Stimulated activated CD8-positive, alpha-beta memory T cell treated with anti-CD3 and anti-CD28 coated beads, Interleukin-15, amount 100 ng/mL, for 4 hours (primary cell): ENCODE measurements at regions not wholly inside any gene's neighbourhood (a gene's known extent, or its start where the extent isn't known, plus 50 kb on each side); places are given as distances from the start of the nearest gene placed in this dataset.
"Not testable (repeated sequence)": the region's sequence is repeated elsewhere in the genome, so short reads cannot be mapped to it uniquely, and the experiment has no call there.

ENCODE experiments used
- DNase-seq, 2 donors: peaks; one replicate each; pipeline ENCODE4 v3.0.0-alpha.2; 2020; ENCODE audit warnings: low read depth in 2 of 2

GRCh38 chr2:147198651-147199171 lies 646.1 kb upstream of the ACVR2A start:
- no peak for DNase-seq

DNA sequence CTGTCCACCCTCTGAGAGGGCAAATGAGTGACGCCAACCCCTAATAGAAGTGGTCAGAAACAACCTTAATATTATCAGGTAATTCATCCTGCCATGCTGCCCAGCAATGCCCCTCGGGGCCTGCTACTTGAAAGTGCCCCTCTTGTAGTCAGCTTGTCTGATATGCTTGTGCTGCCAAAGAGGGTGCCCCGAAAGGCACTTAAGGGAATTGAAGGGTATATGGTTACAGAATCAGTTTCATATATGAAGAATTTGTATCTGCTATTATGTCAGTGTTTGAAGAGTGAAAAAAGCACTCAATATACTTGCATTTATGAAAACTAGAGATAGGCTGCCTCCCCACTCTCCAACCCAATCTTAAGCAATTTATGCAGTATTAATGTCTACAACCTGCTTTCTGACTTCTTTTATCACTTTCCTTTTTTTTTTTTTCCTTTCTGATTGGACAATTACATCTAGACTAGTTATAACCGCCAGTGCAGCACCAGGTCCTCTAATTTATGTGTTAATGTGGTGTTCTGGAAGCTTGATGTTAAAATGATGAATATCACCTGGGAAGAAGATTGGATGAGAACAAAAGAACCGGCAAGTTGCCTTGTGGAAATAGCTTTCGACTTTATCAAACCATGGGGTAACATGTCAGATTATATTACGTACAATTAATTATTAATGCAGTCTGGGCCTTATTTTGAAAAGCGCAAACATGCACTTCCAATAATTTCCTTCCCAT lies 646.9 kb upstream of the ACVR2A start:
- DNase-seq, result no peak

DNA sequence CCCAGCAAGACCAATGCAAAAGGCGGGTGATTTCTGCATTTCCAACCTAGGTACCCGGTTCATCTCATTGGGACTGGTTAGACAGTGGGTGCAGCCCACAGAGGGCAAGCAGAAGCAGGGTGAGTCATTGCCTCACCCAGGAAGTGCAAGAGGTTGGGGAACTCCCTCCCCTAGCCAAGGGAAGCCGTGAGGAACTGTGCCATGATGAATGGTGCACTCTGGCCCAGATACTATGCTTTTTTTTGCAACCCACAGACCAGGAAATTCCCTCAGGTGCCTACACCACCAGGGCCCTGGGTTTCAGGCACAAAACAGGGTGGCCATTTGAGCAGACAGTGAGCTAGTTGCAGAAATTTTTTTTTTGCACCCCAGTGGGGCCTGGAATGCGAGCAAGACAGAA lies 662.6 kb upstream of the ACVR2A start:
- DNase-seq, result peak in 1 of 2 donors; percentile 42

DNA sequence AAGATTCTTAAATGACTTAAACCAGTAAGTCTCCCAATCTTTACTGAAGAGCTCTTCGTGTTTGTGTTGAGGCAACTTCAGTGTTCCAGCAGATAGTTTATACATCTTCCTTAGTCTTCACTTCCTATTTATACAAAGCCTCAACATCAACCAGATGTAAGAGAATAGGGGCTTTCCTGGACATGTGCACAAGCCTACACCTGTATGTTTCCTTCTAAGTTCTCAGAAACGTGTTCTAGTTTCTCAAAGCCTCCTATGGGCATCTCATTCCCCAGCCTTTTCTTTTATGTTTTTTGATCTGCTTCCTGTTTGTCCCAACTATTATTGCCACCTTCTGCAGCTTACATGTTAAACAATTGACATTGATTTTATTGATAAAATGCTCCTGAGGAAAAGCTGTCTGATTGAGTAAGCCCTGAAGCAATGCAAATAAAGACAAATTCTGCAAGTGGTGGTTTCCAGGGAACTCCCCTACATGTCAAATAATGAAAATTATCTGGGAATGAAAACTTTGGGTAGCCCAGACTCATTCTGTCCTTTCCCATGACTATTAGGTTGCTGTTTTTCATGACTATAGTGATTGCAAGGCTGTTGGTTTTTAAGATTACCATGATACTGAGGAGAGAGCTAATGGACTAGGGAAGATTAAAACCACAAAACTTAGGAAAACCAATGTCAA lies 663.3 kb upstream of the ACVR2A start:
- DNase-seq, result no peak

GRCh38 chr2:147177071-147177857 lies 667.6 kb upstream of the ACVR2A start:
- DNase-seq, result no peak

GRCh38 chr2:147174824-147175254 lies 670.0 kb upstream of the ACVR2A start:
- DNase-seq, result no peak

GRCh38 chr2:147173798-147174197 lies 671.0 kb upstream of the ACVR2A start:
- DNase-seq, result no peak

DNA sequence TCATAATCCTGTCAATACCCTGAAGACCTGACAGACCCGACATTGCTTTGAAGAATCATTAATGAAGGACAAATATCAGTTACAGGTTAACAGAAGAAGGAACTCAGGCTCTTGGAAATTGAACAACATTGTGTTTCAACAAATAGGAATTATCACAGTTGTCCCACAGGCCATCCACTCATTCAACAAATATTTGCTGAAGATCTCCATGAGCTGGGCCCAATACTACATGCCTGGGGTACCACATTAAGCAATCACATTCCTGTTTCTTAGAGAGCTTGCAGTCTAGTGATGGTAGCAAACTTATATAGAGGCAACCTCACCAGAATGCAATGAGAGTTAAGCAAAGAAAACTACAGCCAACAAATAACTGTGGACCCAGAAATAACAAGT lies 671.6 kb upstream of the ACVR2A start:
- no peak for DNase-seq

DNA sequence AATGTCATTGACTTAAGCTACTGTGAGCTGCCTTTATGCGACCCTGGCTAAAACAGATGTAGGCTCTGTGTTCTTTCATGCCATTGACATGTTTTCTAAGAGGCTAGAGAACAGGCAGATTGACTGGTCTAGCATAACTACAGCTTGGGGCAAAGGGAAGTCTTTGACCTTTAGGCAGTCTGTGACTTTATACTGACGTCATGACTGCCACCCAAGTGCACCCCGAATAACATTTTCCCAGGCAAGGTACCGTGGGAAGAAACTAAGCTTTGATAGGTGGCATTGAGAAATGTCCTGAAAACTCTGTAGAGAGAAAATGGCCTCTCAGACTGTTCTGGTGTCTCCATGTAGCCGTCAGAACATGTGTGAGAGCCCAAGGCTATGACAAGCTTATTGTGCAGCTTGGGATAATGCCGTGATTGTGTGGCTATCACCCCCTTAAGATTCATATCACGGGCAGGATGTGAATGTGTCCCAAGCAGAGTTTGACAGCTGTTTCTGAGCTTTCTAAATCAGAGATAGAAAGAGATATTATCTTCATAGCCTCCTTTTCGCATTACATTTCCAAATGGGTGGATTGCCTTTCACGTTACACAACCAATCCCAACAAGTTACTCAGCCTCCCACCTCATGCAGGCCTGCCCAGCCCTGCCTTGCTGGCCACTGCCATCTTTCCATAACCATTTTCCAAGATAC lies 672.2 kb upstream of the ACVR2A start:
- no peak for DNase-seq

DNA sequence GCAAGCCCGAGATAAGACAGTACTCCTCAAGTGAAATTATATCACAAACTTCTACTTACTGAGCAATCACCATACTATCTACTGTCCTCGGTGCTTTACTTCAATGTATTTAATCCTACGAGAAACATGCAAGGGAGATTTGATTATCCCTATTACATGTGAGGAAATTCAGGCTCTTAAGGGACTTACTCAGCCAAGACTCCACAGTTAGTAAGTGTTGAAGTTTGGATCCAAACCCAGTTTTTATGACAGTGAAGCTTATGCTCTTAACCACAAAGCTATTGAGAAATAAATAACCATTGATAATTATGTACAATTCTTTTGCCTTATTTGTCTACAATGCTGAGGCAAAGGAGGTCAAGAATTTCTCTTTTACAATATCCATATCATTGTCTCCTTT lies 672.9 kb upstream of the ACVR2A start:
- no peak for DNase-seq

DNA sequence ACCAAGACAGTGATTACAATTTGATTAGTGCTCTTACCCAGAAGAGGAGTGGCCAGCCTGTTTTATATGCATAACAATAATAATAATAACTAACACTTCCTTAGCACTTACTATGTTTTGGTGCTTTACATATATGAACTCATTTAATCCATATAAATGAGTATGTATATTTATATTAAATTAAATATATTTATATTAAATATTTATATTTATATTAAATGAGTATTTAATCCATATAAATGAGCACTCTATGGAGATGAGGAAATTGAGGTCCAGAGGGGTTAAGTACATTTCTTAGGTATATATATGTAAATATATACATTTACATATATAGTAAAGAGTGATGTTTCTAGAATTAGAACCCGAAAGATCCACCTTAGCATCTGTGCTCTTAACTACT lies 673.9 kb upstream of the ACVR2A start:
- DNase-seq, result no peak

GRCh38 chr2:147165697-147166382 lies 679.0 kb upstream of the ACVR2A start:
- no peak for DNase-seq

GRCh38 chr2:147164563-147164962 lies 680.3 kb upstream of the ACVR2A start:
- no peak for DNase-seq

DNA sequence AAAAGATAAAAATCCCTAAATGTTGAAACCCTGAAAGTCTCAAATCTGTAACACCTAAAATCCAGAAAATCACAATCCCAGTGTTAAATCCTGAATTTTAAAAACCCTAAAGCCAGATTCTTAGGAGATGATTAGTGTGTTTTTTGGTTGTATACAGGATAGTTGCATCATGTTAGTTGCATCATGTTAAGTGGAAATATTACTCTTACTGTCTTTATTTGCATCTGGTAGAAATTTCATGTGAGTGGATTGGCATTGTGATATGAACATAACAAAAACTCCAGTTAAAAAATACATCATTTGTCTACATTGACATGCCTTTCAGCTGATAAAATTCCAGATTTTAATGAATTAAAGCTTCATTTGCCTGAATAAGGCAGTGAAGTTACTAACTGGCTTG lies 683.1 kb upstream of the ACVR2A start:
- no peak for DNase-seq

- DNase-seq, result no peak
Observed at GRCh38 chr2:147156970-147157369, 687.9 kb upstream of the ACVR2A start.

- DNase-seq, result no peak
Observed at GRCh38 chr2:147150241-147150635, 694.6 kb upstream of the ACVR2A start.

- no peak for DNase-seq
Observed at GRCh38 chr2:147149575-147150240, 695.1 kb upstream of the ACVR2A start.

DNA sequence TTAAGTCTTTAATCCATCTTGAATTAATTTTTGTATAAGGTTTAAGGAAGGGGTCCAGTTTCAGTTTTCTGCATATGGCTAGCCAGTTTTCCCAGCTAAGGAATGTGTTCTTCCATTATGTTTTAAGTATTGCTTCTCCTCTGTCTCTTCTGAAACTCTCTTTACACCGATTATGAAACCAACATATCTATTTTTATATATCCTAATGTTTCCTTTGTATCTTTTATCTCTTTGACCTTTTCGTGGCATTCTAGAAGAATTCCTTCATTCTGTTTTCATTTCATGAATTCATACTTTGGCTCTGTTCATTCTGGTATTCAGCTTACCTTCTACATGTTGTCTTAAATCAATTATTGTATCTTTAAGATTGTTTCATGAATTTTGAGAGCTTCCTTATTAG lies 697.0 kb upstream of the ACVR2A start:
- DNase-seq, result no peak

- DNase-seq, result no peak
Observed at GRCh38 chr2:147141930-147142329, 702.9 kb upstream of the ACVR2A start.

GRCh38 chr2:147139732-147140131 lies 705.1 kb upstream of the ACVR2A start:
- DNase-seq, result not testable (repeated sequence)

GRCh38 chr2:147137711-147138110 lies 707.1 kb upstream of the ACVR2A start:
- DNase-seq, result no peak
